ENCODE measurements at regions not wholly inside any gene's neighbourhood (a gene's known extent, or its start where the extent isn't known, plus 50 kb on each side); places are given as distances from the start of the nearest gene placed in this dataset.

GRCh38 chr15:91431041-91431715 lies 331.1 kb downstream of the SV2B start:
- TF ChIP-seq CTCF (IDR thresholded peaks at IDR 0.05) (no peak), POLR2A (IDR thresholded peaks at IDR 0.05) (no peak)
- Histone ChIP-seq H3K27me3 (no peaks in the 10 kb centered on the region), H3K4me3 (no peak overlapping the region), H3K4me1 (no peaks in the 10 kb centered on the region), H3K36me3 (no peaks in the 10 kb centered on the region), H3K27ac (no peak overlapping the region), H3K9me3 (no peaks in the 10 kb centered on the region)
- intact Hi-C loops (cut with DNase I), result no loop called here
- 80 to 86% (median 83%) methylated on average over 8 of the region's 8 CpGs for WGBS, 4 donors
- ATAC-seq, result no peak
- no peak for DNase-seq

DNA sequence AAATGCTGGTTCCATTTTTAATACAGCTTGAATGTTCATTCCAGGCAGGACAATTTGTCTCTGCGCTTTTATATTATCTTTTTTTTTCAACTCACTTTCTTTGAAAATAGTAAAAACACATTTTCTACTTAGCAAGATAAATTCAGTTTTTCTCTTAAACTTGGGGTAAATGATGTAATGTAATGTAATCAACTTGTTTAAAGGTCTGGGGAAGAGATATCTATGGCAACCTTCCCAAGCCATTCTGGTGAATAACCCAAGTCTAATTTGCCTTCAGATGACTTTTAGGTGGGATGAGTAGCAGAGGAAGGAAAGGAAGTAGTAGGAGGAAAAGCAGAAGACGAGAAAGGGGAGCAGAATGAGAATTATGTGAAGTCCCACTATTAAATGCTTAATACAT lies 335.1 kb downstream of the SV2B start:
- ATAC-seq, result no peak
- Histone ChIP-seq H3K4me3 (no peak overlapping the region), H3K9me3 (peaks cover 0 to 13% (median 0%) of the 10 kb centered on the region in 12 donors), H3K4me1 (no peaks in the 10 kb centered on the region), H3K27ac (no peak overlapping the region), H3K36me3 (no peaks in the 10 kb centered on the region), H3K27me3 (no peaks in the 10 kb centered on the region)
- no peak for TF ChIP-seq CTCF (IDR thresholded peaks at IDR 0.05)
- TF ChIP-seq POLR2A (IDR thresholded peaks at IDR 0.05), result no peak
- no peak for DNase-seq
- intact Hi-C loops (cut with DNase I), result no loop called here
- WGBS, 4 donors, result 75 to 87% (median 80%) methylated on average over 2 of the region's 2 CpGs

DNA sequence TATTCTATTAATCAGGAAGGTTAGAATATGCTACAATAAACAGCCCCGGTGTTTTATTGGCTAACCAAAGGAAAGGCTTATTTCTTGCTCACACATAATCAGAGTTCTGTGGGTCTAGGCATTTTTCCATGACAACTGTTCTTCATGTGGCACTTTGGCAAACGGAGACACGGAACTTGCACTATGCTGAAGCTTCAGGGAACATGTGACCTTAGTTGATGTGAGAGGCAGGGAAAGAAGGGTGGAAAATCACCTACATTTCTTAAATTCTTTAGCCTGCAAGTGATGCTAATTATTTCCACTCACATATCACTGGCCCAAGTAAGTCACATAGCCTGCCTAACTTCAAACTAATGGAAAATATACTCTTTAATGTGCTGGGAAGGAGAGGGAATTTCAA lies 344.6 kb downstream of the SV2B start:
- no peak for DNase-seq
- Histone ChIP-seq H3K27ac (no peak overlapping the region), H3K4me3 (no peak overlapping the region), H3K9me3 (peaks cover 0 to 12% (median 0%) of the 10 kb centered on the region in 12 donors), H3K4me1 (no peaks in the 10 kb centered on the region), H3K36me3 (no peaks in the 10 kb centered on the region), H3K27me3 (no peaks in the 10 kb centered on the region)
- WGBS, 4 donors, result 64 to 75% (median 73%) methylated on average over 3 of the region's 3 CpGs
- TF ChIP-seq CTCF (IDR thresholded peaks at IDR 0.05), result no peak
- TF ChIP-seq POLR2A (IDR thresholded peaks at IDR 0.05), result no peak
- ATAC-seq, result no peak
- intact Hi-C loops (cut with DNase I), result no loop called here

GRCh38 chr15:91445695-91446228 lies 345.7 kb downstream of the SV2B start:
- Histone ChIP-seq H3K36me3 (no peaks in the 10 kb centered on the region), H3K9me3 (peaks cover 0 to 10% (median 0%) of the 10 kb centered on the region in 12 donors), H3K4me3 (no peak overlapping the region), H3K27ac (no peak overlapping the region), H3K27me3 (no peaks in the 10 kb centered on the region), H3K4me1 (no peaks in the 10 kb centered on the region)
- 72 to 80% (median 76%) methylated on average over 3 of the region's 3 CpGs for WGBS, 4 donors
- TF ChIP-seq CTCF (IDR thresholded peaks at IDR 0.05) (no peak), POLR2A (IDR thresholded peaks at IDR 0.05) (no peak)
- ATAC-seq (no peak), DNase-seq (no peak)
- intact Hi-C loops (cut with DNase I), result no loop called here

All from heart left ventricle (tissue), 16 donors.